ENCODE measurements at regions not wholly inside any gene's neighbourhood (a gene's known extent, or its start where the extent isn't known, plus 50 kb on each side); places are given as distances from the start of the nearest gene placed in this dataset.
A peak's percentile ranks its signal among the peaks of the same experiment; 100 is the strongest.

DNA sequence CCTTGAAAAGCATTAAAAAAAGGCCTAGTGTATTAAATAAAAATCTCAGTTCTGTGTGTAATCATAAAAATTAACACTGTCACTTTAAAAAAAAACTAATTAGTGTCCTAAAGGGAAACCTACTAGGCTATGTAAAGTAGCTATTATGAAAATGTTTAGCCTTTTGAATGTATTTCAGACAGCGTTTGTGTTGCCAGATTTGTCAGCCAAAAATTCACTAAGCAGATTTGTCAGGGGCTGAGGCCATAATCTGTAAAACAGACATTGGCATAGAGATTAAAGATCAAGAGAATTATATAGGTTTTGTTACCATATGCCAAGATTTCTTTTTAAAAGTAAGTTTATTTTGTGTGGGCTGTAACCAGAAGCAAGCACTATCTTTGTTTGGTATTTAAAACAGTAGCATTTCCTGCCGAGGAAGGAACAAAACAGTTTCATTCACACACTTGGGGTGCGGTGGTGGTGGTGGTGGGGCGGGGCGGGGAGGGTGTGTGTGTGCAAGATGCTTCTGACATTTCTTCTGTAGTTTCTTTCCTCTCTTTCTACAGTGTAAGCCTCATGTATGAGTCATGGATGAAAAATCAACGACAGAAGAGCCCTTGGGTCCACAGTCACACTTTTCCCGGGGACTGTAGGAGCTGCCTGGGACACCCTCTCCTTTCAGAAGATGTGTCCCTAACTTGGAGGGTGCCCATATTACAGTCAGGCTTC is 328.5 kb upstream of the FANCL start:
- peak; percentile 31 for DNase-seq

DNA sequence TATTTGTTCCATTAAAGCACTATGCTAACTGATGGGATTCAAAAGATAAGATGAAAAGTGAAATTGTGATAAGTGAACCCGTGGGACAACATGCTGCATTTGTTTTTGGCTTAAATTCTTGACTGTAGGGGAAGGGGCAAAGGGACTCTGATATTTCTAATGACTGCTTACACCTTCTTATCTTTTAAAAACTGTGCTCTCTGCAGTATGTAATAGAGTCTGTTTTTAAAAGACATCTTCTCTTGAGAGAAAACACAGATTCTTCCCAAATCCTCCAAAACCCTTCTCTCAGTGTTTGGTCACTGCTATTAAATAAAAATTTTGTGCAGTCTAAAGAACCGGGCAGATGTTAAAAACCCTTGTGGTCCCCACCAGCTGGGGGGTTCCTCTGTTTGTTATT is 327.8 kb upstream of the FANCL start:
- no peak for DNase-seq

DNA sequence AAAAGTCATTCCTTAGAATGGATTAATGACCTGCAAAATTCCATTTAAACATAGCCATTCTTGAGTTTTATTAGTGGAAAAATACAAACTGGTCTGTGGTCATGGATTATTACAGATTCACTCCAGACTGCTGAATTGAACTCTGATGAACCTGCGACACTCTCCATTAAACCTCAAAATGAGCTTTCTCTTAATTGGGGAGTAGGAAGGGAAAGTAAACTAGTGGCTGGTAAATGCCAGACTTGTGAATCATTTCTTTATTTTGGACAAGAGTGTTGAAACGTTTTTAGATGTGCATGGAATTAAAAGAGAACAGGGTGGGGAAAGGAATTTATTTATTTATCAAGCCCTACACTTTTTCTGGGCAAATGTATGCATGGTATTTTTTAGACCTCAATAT is 321.2 kb upstream of the FANCL start:
- no peak for DNase-seq

DNA sequence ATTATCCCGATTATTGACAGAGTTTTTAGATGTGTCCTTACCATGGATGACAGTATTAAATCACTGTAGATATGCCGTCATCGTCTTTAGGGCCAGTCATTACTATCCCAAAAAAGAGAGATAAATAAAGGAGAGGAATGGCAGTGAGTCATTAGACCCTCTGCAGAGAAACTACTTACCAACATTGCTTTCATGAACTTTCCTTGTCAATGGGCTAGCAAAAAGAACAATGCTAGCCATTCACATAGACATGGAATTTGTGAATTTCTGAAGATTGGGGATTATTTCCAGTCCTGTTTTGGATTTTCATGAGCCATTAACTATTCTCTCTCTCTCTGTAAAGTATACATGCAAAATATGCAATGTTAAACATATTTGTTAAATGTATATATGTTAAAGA is 319.4 kb upstream of the FANCL start:
- DNase-seq, result no peak

GRCh38 chr2:58558881-58559280 is 317.8 kb upstream of the FANCL start:
- no peak for DNase-seq

- DNase-seq, result no peak
These were observed 316.1 kb upstream of the FANCL start for GRCh38 chr2:58557176-58557575.

DNA sequence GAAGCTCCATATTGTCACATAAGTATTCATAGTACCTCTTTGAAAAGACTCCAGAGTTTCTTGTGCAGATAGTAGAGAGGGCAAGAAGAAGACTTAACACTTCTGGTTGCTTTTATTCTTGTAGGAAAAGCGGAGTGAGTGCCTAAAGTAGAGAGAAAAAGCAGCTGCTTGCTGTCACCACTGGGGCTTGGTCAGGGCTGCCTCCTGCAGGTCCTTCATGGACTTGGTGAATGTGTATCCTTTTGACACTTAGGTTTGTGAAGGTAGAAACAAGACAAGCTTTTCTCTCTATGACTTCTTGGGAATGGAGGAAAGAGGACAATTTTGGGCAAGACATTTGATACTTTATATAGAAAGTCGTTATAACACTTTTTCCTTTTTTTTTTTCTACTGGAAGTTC is 312.8 kb upstream of the FANCL start:
- DNase-seq, result peak; percentile 32

GRCh38 chr2:58553522-58553921 is 312.4 kb upstream of the FANCL start:
- DNase-seq, result no peak

GRCh38 chr2:58545300-58546280 is 304.5 kb upstream of the FANCL start:
- DNase-seq, result no peak

GRCh38 chr2:58543442-58543841 is 302.3 kb upstream of the FANCL start:
- DNase-seq, result no peak

GRCh38 chr2:58541511-58541910 is 300.4 kb upstream of the FANCL start:
- DNase-seq, result no peak

DNA sequence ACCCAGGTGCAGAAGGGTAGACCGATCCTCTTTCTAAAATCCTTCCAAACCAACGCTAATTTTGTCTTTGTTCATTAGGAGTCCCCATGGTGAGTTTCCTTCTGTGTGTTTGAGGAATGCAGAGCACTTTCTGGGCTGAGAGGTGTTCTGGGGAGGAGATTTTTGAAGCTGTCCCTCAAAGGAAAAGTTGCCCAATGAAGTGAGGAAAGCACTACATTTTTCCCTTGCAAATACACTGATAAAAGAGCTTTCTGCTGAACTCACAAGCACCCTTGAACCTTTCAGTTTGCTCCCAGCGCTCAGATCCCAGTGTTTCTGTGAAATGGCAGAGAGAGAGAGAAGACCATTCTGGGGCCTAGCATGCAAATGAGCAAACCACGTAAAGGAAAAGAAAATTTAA is 299.6 kb upstream of the FANCL start:
- no peak for DNase-seq

DNA sequence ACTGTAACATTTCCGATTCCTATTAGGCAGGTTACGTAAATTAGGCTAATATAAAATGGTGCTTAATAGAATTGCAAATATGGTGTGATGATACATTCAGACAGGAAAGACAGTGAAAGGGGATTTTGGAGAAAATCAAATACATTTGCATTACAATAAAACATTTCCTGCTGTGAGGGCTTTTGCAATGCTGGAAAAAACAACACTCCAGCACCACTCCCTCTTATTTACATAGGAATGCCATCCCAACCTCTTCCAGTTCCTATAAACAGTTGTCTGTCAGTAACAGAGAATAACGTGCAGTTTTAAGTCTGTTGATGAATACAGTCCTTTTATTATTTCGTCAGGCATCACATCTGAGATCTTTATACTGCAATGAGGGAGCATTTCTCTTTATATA is 298.8 kb upstream of the FANCL start:
- no peak for DNase-seq

DNA sequence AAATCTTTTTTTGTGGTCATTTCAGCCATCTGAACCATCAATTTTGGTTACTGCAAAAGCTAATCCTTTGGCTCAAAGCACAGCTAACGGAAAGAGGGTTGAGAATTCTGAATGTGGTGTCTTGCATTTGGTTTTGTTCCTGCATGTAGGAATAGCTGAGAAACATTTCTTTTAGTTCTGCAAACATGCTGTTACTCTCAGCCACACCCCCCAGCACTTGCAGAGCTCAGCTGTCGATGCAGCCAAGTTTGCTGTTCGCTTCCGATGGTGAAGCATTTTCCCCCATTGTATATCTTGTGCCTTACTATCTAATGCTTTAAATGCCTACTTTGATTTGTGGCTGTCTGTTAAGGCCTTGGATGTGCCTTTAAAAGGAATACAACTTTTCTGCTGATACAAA is 294.9 kb upstream of the FANCL start:
- DNase-seq, result no peak

DNA sequence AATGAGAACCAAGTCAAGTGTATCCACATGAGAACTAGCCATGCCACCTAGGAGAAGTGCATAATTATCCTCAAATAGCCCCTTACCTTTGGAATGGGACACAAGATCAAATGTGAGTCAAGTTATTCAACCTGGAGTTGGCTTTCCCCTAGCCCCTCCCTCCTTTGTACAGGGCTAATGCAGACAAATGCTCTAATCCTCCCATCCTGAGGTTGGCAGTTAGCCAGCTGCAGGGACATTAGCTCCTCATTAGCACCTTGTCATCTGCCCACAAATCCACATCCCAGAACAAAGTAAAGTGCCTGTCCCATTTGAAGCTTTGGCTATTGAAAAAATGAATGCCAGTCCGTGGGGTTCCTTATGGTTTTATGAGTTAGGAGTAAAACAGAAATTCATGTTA is 294.1 kb upstream of the FANCL start:
- DNase-seq, result peak; percentile 4

DNA sequence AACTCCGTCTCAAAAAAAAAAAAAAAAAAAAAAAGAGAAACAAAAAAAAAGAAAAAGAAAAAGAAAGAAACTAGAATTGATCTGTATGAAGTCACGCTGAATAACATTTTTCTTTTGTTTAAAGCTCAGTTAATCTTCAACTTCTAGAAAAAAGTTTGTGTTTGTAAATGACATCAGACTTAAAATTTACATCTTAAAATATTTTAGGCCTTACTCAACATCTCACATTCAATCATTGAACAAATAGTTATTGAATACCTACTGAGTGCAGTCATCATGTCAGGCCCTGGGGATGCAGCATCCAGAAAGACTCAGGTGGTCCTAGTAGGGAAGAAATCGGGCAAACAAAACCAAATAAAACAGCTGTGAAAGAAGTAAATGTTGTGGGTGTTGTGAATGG is 292.3 kb upstream of the FANCL start:
- DNase-seq, result no peak

DNA sequence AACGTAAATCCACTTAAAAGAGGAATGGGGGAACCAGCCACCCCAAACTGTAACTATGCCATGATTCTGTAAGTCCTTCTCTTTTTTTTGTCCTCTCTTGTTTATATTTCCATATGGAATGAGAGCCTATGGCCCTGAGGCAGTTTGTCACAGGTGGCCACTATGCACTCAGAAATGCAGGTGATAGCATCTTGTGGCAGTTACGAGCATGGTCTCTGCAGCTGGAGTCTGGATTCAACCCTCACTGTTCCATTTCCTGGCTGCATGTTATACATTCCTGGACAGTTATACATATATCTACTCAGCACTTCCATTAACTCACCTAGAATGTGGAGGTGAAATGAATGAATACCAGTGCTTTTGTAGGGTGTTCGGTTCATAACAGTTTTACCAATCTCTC is 291.5 kb upstream of the FANCL start:
- no peak for DNase-seq

- DNase-seq, result no peak
These were observed 286.5 kb upstream of the FANCL start for GRCh38 chr2:58527647-58528046.

DNA sequence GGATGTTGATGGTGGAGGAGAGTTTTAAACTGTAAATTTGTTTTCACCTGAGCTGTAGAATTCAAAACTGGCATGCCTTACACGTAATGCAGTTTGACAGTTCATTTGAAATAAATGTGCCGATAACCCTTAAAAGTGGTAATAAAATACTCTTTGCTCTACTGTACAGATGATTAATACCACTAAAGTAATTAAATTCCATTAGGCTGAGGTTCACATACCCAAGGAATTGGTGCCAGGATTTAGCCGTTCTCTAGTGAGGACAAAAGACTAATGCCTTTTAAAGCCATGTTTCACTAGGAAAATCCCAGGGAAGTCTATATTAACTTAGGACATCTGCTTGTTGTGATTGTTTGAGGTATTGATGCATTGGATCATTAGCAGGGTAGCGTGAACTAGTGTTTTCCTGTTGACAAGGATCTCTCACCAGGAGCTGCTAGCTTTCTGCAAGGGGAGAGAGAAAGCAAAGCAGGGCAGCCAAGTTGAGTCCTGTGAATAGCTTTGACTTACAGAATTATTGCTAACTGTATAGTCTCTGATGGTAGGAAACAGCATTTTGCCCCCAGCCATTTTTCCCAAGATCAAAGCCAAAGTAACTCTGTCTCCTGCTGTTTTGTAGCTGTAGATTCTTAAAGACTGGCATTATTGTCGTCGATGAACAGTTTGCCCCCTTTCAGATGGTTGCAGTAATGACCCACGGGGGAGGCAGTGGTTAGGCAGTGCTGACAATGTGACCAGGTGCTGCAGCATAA is 280.9 kb upstream of the FANCL start:
- no peak for DNase-seq

DNA sequence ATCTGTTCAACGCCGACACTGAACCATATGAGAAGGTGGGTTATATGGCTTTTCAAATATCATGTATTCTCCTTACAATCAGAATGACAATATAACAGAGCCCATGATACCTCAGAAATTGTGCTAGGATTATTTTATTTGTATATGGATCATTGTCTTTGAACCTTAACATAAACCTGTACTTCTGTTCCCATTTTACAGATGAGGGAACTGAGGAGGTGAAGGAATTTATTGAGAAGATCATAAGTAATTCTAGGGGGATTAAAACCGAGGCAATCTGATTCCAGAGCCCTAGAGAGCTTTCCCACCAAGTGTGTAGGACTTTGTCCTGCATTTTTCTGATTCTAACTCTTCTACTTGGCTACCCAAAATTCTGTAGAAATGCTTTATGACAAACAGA is 279.8 kb upstream of the FANCL start:
- DNase-seq, result no peak

GRCh38 chr2:58517881-58518280 is 276.8 kb upstream of the FANCL start:
- no peak for DNase-seq

- DNase-seq, result no peak
These were observed 275.6 kb upstream of the FANCL start for GRCh38 chr2:58516695-58517094.

DNA sequence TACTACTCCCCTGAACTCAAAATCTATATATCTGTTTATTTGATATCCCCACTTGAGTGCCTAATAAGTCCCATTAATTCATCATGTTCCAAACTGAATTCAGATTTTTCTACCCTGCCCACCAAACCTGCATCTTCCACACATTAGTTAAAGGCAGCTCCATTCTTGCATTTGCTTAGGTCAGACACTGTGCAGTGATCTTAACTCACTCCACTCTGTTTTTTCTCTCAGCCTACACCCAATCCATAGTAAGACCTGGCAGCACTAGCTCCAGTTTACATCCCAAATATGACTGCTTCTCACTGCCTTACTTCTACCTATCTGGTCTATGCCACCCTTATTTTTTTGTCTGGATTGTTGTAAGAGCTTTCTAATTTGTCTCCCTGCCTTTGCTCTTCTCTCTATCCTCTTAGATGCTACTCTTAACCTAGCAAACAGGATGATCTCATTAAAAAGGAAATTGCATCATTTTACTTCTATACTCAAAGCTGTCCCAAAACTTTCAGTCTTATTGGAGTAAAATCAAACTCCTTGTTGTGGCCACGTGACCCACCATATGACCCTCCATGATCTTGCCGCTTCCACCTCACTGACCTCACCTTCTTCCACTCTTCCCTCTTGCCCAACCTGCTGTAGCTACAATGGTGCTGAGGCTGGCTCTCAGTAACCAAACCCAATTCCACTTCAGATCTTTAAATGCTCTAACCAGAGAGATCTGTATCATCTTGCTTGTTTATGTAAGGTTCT is 274.9 kb upstream of the FANCL start:
- peak; percentile 4 for DNase-seq

Measured in hematopoietic multipotent progenitor cell treated with erythropoietin and hydrocortisone succinate and interleukin-3 and kit ligand, for 4 days (in vitro differentiated cells).